WI38 (cell line): ENCODE measurements at regions not wholly inside any gene's neighbourhood (a gene's known extent, or its start where the extent isn't known, plus 50 kb on each side); places are given as distances from the start of the nearest gene placed in this dataset.

Experiments used
- H3K4me3 ChIP-seq: 2 replicates; pipeline ENCODE4 v1.5.1; 2011; ENCODE audit warnings: low read depth, mild to moderate bottlenecking, control low read depth, low read length
- TF ChIP-seq, protein P1 (sequence below): IDR thresholded peaks from 2 replicates; pipeline ENCODE4 v1.5.1; 2012; ENCODE audit warnings: low read depth, mild to moderate bottlenecking, control low read depth, low read length

DNA sequence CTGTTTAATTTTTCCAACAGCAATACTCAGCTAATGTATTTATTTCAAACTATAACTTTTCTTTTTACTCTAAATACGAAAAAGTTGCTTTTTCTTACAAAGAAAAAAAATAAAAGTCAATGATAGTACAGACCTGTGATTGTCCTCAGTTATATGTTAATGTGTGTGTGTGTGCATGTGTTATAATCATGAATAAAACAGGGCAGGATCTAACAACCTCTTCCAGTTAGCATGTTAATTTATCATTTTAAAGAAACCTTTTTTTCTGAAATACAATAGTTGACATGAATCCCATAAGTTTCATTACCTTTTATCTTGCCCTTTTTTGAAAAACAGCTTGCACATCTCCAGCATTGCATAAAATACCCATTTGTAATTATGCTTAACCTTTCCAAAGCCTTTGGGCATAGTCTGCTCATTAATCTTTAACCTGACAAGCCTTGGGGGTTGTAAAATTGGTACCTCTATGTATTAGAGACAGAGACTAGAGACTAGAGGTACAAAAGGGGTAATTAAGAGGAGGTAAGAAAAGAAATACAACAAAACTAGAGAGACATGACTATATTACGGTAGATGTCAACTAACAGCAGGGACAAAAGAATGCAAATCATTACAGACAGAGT, 828.1 kb downstream of the OLFM4 start:
- H3K4me3 ChIP-seq, result no peak overlapping the region
- TF ChIP-seq, protein P1, sequence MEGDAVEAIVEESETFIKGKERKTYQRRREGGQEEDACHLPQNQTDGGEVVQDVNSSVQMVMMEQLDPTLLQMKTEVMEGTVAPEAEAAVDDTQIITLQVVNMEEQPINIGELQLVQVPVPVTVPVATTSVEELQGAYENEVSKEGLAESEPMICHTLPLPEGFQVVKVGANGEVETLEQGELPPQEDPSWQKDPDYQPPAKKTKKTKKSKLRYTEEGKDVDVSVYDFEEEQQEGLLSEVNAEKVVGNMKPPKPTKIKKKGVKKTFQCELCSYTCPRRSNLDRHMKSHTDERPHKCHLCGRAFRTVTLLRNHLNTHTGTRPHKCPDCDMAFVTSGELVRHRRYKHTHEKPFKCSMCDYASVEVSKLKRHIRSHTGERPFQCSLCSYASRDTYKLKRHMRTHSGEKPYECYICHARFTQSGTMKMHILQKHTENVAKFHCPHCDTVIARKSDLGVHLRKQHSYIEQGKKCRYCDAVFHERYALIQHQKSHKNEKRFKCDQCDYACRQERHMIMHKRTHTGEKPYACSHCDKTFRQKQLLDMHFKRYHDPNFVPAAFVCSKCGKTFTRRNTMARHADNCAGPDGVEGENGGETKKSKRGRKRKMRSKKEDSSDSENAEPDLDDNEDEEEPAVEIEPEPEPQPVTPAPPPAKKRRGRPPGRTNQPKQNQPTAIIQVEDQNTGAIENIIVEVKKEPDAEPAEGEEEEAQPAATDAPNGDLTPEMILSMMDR, result no peak

DNA sequence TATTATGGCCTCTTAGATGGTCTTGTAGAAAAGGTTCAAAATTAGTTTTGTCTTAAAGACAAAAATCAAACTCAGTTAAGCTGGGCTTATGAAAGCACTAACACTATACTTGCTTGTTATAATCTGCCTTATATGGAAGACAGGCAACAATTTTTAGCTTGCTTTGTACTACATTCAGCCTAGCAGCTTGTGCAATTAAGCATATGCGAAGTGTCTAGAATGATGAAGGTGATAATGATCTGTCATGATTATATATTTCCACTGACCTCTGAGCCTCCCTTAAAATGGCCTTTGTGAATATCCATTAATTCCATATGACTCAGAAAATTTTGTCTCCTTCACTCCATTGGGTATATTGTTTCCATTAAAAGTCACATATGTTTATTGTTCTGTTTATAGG, 834.9 kb downstream of the OLFM4 start:
- no peak overlapping the region for H3K4me3 ChIP-seq
- TF ChIP-seq, protein P1, result no peak

DNA sequence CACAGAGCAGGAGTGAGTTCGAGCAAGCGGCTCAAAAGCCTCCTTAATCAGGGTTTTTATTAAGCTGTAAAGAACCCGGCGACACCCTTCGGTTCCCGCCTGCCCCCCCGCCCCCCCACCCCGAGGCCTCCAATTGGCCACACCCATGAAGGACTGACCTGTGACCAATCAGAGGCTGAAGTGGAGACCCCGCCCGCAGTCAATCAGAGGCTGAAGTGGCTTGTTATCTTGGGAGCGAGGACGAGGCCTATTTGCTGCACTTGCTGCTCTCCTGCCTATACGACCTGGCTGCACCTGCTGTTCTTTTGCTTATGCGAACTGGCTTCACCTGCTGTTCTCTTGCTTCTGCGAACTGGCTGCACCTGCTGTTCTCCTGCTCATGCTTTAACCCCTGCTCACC, 844.9 kb downstream of the OLFM4 start:
- TF ChIP-seq, protein P1, result no peak
- no peak overlapping the region for H3K4me3 ChIP-seq

DNA sequence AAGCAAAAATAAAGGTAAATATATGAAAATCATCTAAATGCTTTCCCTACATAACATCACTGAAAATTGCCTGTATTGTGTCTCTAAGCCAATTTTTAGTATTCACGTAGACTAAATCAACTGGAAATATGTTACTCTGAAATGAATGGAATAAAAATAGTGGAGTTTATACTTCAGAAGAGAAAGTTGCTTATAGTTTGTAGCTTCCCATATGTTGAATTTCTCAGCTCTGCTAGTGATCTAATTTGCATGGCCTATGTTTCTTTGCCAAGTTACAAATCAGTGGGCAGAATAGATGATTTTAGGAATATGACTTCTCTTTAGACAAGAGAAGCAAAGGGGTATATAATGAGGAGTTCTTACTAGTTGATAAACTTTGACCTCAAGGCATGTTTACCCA, 850.2 kb downstream of the OLFM4 start:
- H3K4me3 ChIP-seq, result no peak overlapping the region
- TF ChIP-seq, protein P1, result no peak

DNA sequence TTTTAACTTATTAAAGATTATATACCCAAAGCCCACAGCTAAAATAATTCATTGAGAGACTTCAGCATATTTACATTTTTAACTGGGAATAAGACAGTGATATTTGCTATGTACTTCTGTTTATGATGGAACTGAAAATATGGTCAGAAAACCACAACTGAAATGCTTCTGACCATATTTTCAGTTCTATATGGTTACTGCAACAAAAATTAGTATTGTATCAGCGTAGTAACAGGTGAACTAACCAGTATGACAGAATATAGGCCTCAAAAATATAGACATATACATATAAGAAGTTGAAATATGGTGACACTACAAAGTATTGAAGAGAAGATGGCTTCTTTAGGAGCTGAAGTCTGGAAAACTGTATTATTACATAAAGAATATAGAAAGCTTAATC, 857.4 kb downstream of the OLFM4 start:
- TF ChIP-seq, protein P1, result no peak
- no peak overlapping the region for H3K4me3 ChIP-seq

DNA sequence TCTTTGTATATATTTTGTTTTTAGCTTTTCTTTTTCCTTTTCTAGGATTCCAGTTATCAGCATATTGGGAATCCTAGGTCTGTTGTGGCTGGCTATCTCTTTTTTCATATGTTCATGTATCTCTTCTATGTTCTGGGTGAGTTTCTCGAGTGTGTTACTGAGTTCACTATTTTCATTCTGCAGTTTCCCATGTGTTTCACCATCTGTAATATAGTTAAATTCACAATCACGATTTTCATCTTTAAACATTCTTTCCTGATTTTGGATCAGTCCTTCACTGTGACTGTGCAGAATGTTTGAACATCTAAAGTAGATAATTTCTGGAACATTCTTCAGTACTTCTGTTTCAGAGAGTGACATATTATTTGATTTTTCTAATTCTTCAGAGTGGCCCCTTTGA, 862.1 kb downstream of the OLFM4 start:
- TF ChIP-seq, protein P1, result no peak

DNA sequence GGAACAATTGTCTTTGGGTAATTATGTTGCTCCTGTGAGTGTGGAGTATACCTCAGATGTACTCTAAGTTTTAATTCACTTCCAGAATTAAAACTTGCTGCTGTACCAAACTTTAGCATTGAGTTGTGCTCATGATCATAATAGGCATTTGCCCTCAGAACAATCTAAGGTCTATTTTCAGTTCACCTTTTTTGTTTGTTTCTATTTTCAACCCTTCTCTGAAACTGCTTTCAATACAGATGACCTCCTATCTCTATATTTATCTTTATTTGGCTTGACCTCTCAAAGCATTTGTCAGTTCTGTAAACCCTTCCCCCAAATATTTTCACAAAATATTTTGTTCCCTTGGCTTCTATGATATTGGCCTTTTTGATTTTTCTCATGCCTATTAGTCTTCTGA, 873.0 kb downstream of the OLFM4 start:
- TF ChIP-seq, protein P1, result no peak

More for the DNA sequence above, 862.1 kb downstream of the OLFM4 start:
- no peak overlapping the region for H3K4me3 ChIP-seq

More for the DNA sequence above, 873.0 kb downstream of the OLFM4 start:
- no peak overlapping the region for H3K4me3 ChIP-seq
